Myocyte (in vitro differentiated cells): ENCODE measurements at regions not wholly inside any gene's neighbourhood (a gene's known extent, or its start where the extent isn't known, plus 50 kb on each side); places are given as distances from the start of the nearest gene placed in this dataset.

Experiments used
- DNase-seq: peaks from one replicate; pipeline ENCODE4 v3.0.0-alpha.2; 2012; ENCODE audit warnings: low read depth

DNA sequence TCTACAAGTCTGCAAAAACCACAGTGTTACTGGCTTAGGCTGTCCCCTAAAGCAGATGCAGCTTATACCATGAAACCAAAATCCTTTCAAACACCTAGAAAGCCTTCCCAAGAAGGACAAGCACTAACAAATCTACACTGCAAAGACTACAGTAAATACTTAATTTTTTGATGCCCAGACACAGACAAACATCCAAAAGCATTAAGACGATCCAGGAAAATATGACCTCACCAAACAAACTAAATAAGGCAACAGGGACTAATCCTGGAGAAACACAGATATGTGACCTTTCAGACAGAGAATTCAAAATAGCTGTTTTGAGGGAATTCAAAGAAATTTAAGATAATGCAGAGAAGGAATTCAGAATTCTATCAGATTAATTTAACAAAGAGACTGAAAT, 423.5 kb downstream of the COL12A1 start:
- DNase-seq, result peak; percentile 5

DNA sequence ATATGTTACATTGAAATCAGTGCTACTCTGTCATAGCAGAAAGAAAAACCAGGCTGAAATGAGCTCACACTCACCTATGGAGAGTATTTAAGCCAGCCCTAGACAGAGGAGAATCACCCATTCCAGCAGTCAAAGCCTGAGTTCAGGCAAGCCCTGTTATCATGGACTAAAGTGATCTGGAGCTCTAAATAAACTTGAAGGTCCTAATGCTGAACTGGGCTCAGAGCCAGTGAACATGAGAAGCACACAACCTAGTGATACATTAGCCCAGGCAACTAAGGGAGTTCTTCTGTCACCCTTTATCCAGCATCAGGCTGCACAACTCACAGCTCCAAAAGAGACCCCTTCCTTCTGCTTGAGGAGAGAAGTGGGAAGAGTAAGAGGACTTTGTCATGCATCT, 425.0 kb downstream of the COL12A1 start:
- DNase-seq, result peak; percentile 34

DNA sequence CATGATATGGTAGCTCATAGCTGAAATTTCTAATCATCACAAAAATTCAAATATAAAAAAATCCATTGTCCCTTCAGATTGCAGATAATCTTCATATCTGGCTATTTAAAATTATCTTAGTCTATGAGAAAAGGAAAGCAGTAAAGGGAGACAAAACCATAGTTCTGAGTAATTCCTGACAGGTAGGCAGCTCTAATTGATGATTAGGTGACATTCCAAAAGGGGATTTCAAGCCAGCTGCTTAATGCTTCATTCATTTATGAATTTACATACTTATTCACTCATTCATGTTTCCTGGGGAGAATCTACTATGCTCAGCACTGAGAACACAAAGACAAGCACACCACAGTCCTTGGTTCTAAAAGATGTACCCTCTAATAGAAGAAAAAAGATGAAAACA, 437.1 kb downstream of the COL12A1 start:
- no peak for DNase-seq

DNA sequence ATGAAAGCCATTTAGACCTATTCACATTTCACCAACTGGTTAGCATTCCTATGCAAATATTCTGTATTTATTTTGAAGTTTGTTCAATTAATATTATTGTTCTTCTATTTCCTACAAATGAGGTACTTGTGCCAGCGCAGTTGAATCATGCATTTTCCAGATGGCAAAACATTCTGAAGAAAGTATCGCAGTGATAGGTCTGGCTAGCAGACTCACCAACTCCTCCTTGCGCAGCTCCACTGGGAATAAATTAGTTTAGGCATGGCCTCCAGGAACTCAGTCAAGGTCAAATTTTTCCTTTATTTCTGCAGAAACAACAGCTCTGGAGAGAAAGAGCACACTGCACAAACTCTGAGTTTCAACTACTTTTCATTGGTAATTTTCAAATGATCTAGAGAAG, 437.7 kb downstream of the COL12A1 start:
- DNase-seq, result no peak

DNA sequence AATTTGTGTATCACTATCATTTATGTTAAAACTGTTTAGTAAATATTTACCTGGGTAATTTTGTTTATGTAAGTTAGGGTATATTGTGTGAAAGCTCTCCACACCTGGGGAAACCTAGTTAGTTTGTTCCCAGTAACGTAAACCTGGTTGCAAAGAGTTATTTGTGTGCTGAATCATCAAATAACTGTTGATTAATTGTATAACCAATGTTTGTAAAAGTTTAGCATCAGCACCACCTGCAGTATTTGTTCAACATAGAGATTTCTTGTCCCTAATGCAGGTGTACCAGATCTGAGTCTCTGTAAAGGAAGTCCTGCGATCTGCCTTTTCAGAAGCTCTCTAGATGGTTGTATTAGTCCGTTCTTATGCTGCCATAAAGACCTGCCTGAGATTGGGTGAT, 440.4 kb downstream of the COL12A1 start:
- DNase-seq, result no peak

DNA sequence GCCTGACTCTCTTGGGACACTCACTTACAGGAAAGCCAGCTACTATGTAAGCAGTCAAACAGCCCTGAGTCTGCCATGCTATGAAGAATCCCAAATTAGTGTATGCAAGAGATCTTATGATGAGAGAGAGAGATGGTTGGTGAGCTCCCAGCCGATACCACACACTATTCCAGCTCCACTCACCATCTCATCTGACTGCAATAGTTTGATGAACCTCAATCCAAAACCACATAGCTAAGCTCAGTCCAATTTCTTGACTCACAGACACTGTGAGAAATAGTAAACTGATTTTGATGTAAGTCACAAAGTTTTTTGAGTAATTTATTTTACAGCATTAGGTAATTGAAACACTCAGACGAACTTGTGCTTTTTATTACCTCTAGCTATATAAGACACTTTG, 441.4 kb downstream of the COL12A1 start:
- no peak for DNase-seq

DNA sequence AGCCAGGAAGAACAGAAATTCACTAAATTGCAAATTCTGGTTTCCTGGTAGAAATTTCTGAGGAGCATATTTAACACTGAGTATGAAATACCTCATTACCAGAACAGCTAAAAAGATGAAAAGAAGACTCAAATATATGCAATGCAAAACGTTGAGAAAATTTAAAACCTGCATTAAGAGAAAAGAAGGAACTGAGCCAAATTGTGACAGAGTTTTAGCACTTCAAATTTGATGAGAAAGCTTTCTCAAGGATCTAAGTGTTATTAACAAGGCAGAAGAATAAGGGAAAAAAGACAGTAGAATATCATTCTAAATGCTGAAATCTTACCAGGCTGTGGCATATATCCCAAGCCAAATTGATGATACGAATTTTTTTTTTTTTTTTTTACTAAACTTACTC, 443.0 kb downstream of the COL12A1 start:
- no peak for DNase-seq

DNA sequence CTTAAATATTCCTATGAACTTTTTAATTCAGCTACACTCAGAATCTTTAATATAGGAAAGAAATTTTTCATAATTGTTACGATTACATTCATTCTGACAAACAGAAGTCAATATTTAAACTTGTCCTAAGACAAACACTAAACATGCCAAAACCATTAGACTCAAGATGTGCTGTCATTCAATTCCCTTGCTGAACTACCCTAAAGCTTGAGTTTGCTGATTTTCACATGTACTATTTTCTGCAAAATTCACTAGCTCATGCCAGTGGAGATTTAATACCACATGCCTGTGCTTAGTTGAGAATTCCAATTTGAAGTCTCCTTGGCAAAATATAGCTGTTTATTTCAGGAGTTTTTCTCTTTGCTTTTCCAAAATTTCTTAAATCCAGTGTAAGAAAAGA, 448.0 kb downstream of the COL12A1 start:
- DNase-seq, result peak; percentile 5

DNA sequence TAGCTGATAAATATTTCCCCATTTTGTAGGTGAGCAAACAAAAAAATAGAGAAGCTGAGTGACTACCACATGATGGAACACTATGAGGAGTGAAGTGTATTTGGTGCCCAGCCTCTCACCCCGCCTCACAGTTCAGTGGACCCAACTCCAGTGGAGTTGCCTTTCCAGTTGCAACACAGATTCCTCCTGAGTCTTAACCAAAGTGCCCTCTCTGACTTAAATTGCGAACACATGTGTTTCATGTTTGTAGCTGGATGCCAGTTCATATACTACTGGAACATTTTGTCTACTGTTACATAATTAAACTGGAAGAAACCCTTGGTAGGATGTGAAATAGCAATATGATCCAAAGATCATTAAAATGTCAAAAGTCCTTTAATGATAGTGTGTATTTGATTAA, 448.9 kb downstream of the COL12A1 start:
- DNase-seq, result no peak

DNA sequence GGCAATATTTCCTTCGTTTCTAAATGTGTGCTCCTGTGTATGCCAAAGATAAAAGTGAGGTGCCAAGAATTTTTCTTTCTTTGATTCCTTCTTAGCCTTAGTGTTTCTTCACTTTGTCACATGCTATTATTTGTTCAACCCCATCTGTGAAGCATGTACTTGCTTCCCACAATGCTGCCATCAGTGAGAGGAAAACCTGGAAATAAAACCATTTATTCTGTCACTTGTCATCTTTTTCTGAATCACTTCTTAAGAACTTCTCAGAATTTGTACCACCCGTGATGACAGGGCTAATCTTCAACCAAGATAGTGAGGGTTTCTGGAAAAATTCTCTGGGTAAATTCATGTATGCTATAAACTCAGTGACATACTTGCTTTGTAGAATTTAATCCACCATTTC, 450.1 kb downstream of the COL12A1 start:
- no peak for DNase-seq

DNA sequence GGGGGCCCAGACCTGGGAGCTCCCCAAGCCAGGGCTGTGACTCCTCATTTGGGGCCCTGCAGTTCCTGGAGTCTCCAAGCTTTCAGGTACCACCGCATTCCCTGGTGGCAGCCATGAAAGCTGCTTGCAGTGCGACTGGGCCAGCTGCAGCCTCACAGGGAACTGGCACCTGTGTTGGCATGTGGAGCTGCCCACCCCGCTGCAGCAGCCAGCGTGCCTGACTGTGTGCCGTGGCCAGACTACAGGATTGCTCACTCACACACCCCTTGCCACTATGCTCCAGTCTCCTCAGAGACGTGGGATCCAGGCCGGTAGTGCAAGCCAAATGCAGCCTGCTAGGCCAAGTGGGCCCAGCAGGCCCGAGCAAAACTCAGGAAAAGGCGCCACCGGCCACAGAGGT, 450.7 kb downstream of the COL12A1 start:
- DNase-seq, result no peak

DNA sequence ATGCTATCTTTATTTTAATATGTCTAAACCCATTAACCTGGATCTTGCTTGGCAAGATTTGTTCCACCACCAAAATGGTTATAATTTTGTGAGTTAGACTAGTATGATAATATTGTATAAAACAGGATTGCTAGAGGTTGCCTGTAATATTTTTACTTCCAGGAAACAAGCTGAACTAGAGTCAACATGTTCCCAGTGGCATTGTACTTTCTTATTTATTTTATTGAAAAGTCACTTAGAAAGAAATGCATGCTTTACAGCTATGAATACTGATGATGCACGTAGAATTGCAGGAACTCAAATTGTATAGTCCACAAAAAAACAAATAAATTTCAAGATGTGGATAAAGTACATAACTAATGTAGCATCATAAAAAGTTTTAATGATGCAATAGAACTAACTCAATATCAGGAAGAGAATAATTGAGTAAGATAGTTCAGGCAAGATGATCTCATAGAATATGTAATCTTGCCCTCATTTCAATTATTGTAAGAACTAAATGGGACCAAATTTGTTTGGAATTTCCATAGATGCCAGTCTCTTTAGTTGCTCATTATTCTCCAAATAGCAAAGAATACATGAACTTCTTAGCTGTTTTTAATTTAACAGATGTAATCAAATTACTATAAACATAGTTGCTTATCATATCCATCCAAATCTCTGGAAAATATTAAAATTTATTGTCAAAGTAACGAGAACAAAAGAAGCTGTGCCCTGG, 451.8 kb downstream of the COL12A1 start:
- no peak for DNase-seq

DNA sequence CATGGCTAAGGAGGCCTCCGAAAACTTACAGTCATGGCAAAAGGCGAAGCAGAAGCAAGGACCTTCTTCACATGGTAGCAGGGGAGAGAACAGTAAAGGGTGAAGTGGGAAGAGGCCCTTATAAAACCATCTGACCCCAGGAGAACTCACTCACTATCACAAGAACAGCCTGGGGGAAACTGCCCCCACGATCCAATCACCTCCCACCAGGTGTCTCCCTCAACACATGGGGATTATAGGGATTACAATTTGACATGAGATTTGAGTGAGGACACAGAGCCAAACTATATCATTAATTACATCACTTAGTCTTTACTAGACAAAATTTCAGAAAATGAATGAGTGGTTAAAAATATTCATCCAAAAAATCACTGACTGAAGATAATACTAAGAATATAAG, 453.6 kb downstream of the COL12A1 start:
- DNase-seq, result no peak

DNA sequence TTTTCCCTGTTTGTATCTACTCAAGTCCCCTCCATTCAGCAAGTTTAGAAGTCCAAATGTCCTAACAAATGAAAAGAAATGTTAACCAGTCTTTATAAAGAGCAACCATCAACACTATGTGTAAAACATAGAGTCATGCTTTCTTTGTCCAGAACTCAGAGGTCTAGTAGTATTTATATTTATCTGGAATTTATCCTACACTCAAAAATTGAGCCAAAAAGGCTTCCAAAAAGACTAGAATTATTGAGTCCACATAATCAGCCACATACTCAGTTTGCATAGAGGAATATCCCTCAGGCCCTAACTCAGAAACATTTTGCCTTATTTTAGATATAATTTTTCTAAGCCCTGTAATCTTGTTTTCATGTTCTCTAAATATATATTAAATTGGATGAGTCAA, 455.0 kb downstream of the COL12A1 start:
- no peak for DNase-seq

DNA sequence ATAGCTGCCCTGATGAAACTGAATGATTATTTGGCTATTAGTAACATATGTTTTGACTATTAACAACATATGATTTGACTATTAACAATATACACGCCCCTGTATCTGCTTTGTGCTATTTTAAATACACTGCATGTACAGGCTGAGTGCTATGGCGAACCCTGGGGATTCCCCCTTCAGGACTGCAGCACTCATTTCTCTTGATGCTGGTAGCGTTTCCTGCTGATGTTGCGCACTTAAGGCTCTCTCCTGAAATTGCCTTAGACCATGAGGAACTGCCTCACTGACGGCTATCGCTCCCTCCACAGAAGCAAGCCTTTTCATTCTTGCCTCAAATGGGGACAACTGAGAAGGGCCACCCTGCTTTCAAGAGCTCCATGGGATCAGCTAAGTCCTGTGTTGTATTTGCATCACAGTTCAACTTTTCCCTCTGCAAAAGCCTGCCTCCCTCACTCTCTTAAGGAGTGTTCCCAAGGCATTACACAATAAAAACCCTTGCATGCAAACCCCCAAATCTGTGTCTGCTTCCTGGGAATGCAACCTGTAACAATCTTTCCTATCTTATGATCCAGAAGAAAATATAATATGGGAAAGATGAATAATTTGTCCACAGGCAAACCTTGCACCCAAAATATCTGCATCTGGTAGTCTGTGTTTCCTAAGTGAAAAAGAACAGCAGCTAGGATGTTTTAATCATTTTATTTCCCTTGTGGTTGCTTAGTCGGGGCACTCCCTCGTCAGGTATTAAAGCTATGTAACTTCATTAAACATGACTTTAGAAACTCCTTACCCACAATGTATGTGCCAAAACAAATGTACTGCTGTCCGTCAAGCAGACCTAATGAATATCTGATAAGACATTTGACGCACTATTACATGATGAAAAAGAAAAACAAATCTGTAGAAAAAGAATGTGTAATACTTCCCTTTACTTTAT, 456.4 kb downstream of the COL12A1 start:
- peak; percentile 6 for DNase-seq

DNA sequence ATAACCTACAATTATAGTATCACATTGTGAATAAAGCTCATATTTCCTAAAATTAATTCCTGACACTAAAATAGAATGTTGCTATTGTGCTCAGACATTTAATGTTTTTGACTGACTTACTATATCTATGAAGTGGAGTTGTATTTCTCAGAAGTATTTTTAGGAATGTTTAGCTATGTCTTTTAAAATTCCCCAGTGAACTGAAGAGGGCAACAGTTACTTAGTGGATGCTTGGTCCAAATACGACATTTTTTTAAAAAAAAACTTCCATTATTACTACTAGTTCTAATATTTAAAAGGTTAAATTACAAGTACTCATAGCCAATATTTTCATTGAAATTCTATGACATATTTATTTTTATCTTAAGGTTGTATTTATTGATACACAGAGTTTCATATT, 460.2 kb downstream of the COL12A1 start:
- no peak for DNase-seq

DNA sequence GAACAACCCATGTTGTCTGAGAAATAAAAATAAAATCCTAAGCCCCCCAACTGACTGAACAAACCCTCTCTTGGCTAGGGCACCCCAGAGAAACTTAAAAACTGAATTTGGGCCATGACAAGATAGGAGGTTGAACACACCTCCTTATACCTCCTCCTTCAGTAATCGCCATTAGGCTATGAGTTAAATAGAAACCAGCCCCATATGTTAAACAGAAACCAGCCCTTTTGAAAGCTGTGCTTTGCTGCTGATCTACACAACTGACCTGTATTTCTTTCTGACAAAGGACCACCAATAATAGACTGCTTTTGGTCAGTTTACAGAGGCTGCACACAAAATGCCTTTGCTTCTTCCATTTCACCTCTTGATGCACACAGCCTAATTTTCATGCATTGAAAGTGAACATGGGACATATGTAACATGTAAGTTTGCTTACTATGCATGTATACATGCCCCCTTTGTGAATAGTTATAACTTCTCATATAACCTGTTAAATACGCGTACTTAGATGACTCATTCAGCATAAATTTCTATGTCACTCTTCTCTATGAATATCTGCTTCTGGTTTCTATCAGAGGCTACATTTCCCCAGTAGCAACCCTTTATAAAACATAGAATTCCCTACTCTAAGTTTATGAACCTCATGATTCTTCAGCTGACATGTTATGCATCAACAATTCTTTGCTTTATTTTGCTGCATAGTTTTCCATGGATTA, 462.9 kb downstream of the COL12A1 start:
- DNase-seq, result no peak

DNA sequence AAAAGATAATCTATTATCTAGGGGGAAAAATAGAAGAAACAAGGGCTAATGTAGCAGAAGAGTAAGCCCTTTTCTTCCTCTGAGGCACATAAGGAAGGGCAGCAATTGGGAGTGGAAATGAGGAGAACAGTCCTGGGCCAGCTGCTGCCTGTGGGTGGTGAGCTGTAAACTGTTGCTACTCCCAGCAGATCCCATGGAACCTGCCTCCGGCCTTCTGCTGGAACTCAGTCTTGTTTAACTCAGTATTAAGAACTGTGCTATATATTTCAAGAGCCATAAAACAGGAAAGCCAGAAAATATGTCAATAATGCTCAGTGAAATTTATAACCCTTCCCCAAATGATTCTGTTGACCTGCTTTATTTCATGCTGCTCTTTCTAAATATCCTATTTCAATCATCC, 464.2 kb downstream of the COL12A1 start:
- peak; percentile 34 for DNase-seq

DNA sequence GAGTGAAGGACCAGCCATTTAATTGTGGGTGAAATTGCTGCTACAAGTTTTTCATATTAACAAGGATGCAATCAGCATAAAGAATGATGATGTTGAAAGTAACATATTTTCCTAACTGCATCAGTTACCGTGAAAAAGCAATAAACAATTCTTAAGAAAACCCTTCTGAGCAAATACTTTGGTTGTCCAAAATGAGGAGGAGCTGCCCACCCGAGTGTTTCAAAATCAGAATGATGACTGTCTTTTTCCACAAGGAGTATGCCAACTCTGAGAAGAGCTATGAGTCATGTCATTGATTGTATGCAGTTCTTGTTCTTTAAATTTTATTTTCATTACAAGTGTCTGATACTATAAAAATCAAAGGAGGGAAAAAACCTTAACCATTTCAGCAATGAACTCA, 470.5 kb downstream of the COL12A1 start:
- DNase-seq, result peak; percentile 35

DNA sequence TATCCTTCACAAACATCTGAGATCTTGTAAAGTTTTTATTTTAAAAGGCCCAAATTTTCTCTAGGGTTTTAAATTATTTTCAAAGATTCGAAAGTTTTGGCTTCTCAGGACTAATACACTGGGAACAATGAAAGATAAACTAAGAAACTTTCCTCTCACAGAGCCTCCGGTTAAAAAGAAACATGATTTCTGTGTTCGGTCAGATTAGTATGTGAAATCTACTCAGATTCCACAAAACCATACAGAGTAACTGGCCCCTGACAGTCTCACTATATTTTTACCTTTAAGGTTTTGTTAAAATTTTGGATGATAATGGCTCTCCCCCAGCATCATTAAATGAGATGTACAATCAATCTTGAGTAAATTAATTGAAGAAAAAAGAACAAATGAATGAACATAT, 471.0 kb downstream of the COL12A1 start:
- DNase-seq, result no peak

DNA sequence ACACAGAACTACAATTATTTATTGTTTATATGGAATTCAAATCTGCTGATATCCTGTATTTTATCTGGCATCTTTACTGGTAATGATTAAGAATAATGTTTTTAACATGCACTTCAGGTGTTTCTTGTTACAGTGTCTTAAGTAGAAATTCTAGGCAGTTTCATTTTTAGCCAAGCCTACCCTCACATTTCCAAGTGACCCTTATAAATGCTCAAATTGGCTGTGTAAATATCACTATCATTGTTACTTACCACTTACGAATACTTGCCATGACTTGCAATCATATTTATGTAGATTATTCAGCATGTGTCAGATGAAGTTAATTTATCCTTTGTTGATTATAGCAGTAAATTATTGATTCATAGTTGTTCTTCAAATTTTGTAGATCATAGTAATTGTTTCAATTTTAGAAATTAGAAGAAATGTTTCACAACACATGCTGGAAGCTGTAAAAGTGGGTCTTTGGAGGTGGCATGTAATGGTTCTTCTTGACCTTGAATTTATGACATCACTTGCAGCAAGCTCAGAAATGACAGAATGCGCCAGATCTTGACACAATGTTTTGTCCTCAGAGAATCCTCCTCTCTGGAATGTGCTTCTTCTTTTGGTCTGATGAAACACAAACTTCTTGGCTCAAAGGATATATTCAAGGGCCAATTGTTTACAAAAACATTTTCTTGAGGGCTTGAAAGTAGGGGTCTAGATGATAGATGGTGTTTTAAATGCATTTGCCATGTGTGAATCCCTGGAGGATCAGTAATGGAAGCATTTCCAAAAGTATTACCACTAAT, 471.8 kb downstream of the COL12A1 start:
- DNase-seq, result no peak
